Activated naive CD4-positive, alpha-beta T cell treated with anti-CD3 and anti-CD28 coated beads for 36 hours (primary cell): ENCODE measurements at regions not wholly inside any gene's neighbourhood (a gene's known extent, or its start where the extent isn't known, plus 50 kb on each side); places are given as distances from the start of the nearest gene placed in this dataset.

Source experiments
- CTCF ChIA-PET: fragments of 350-600 bp; sonication (Branson Sonifier 250); formaldehyde crosslinking; loops from one replicate; lab custom pipeline; 2021; ENCODE audit warnings: antibody characterized with exemption; lab: Charles Lee
- DNase-seq: peaks from one replicate; pipeline ENCODE4 v3.0.0-alpha.2; 2020
- H3K27ac Mint-ChIP-seq: one replicate; pipeline ENCODE4 v1.8.0; 2021; ENCODE audit warnings: mild to moderate bottlenecking, mixed read lengths
- H3K27me3 Mint-ChIP-seq: one replicate; pipeline ENCODE4 v1.8.0; 2021; ENCODE audit warnings: low read depth, mixed read lengths
- H3K36me3 Mint-ChIP-seq: one replicate; pipeline ENCODE4 v1.8.0; 2021; ENCODE audit warnings: low read depth, mixed read lengths
- H3K4me1 Mint-ChIP-seq: one replicate; pipeline ENCODE4 v1.8.0; 2021; ENCODE audit warnings: low read depth, mixed read lengths
- H3K4me3 Mint-ChIP-seq: one replicate; pipeline ENCODE4 v1.8.0; 2021; ENCODE audit warnings: mild to moderate bottlenecking, moderate library complexity, mixed read lengths
- H3K9me3 Mint-ChIP-seq: one replicate; pipeline ENCODE4 v1.8.0; 2021; ENCODE audit warnings: mixed read lengths
- intact Hi-C: fragments of 100-400 bp; cut with micrococcal nuclease; formaldehyde crosslinking; loops from one replicate; pipeline ENCODE4 v1.15.1; 2023

GRCh38 chr5:38039091-38039490 lies 199.2 kb upstream of the GDNF start:
- no peaks in the 10 kb centered on the region for H3K36me3 Mint-ChIP-seq
- H3K9me3 Mint-ChIP-seq: peaks cover 3% of the 10 kb centered on the region
- intact Hi-C loops: no loop called here
- CTCF ChIA-PET: no interaction called here
- no peak overlapping the region for H3K4me3 Mint-ChIP-seq
- DNase-seq: no peak
- H3K27me3 Mint-ChIP-seq: peaks cover 2% of the 10 kb centered on the region
- H3K4me1 Mint-ChIP-seq: no peaks in the 10 kb centered on the region
- H3K27ac Mint-ChIP-seq: no peak overlapping the region

GRCh38 chr5:38036765-38037164 lies 196.9 kb upstream of the GDNF start:
- H3K27ac Mint-ChIP-seq: no peak overlapping the region
- CTCF ChIA-PET: no interaction called here
- intact Hi-C loops: no loop called here
- no peaks in the 10 kb centered on the region for H3K4me1 Mint-ChIP-seq
- no peak for DNase-seq
- no peaks in the 10 kb centered on the region for H3K36me3 Mint-ChIP-seq
- H3K9me3 Mint-ChIP-seq: peaks cover 3% of the 10 kb centered on the region
- no peak overlapping the region for H3K4me3 Mint-ChIP-seq
- H3K27me3 Mint-ChIP-seq: no peaks in the 10 kb centered on the region

GRCh38 chr5:38032149-38032548 lies 192.3 kb upstream of the GDNF start:
- Mint-ChIP-seq H3K27me3 (no peaks in the 10 kb centered on the region), H3K4me3 (no peak overlapping the region), H3K27ac (no peak overlapping the region), H3K36me3 (no peaks in the 10 kb centered on the region), H3K4me1 (no peaks in the 10 kb centered on the region), H3K9me3 (peaks cover 3% of the 10 kb centered on the region)
- DNase-seq: no peak
- intact Hi-C loops: no loop called here
- CTCF ChIA-PET: no interaction called here

- CTCF ChIA-PET: no interaction called here
- no peak for DNase-seq
- Mint-ChIP-seq H3K36me3 (no peaks in the 10 kb centered on the region), H3K27ac (no peak overlapping the region), H3K4me3 (no peak overlapping the region), H3K9me3 (peaks cover 3% of the 10 kb centered on the region), H3K4me1 (no peaks in the 10 kb centered on the region), H3K27me3 (no peaks in the 10 kb centered on the region)
- intact Hi-C loops: no loop called here
Observed at GRCh38 chr5:38031304-38031703, 191.5 kb upstream of the GDNF start.

GRCh38 chr5:38029397-38030065 lies 189.7 kb upstream of the GDNF start:
- CTCF ChIA-PET: no interaction called here
- Mint-ChIP-seq H3K4me1 (no peaks in the 10 kb centered on the region), H3K27me3 (no peaks in the 10 kb centered on the region), H3K36me3 (no peaks in the 10 kb centered on the region), H3K4me3 (no peak overlapping the region), H3K9me3 (no peaks in the 10 kb centered on the region), H3K27ac (no peak overlapping the region)
- intact Hi-C loops: no loop called here
- no peak for DNase-seq

- Mint-ChIP-seq H3K27me3 (peaks cover 5% of the 10 kb centered on the region), H3K4me3 (no peak overlapping the region), H3K36me3 (no peaks in the 10 kb centered on the region)
Observed at GRCh38 chr5:38023799-38024198, 184.0 kb upstream of the GDNF start.

GRCh38 chr5:38023371-38023770 lies 183.5 kb upstream of the GDNF start:
- intact Hi-C loops: no loop called here
- Mint-ChIP-seq H3K27me3 (peaks cover 5% of the 10 kb centered on the region), H3K27ac (no peak overlapping the region), H3K36me3 (no peaks in the 10 kb centered on the region), H3K4me1 (no peaks in the 10 kb centered on the region), H3K4me3 (no peak overlapping the region), H3K9me3 (no peaks in the 10 kb centered on the region)
- no peak for DNase-seq
- CTCF ChIA-PET: no interaction called here

More at GRCh38 chr5:38023799-38024198, 184.0 kb upstream of the GDNF start:
- intact Hi-C loops: no loop called here
- no peak for DNase-seq
- H3K9me3 Mint-ChIP-seq: no peaks in the 10 kb centered on the region
- H3K27ac Mint-ChIP-seq: no peak overlapping the region
- CTCF ChIA-PET: no interaction called here
- no peaks in the 10 kb centered on the region for H3K4me1 Mint-ChIP-seq

- H3K27ac Mint-ChIP-seq: no peak overlapping the region
- H3K4me1 Mint-ChIP-seq: no peaks in the 10 kb centered on the region
- H3K27me3 Mint-ChIP-seq: peaks cover 5% of the 10 kb centered on the region
- CTCF ChIA-PET: no interaction called here
- no peaks in the 10 kb centered on the region for H3K36me3 Mint-ChIP-seq
- no peaks in the 10 kb centered on the region for H3K9me3 Mint-ChIP-seq
- intact Hi-C loops: no loop called here
- H3K4me3 Mint-ChIP-seq: no peak overlapping the region
- no peak for DNase-seq
Observed at GRCh38 chr5:38022631-38023030, 182.8 kb upstream of the GDNF start.

- Mint-ChIP-seq H3K36me3 (no peaks in the 10 kb centered on the region), H3K4me1 (no peaks in the 10 kb centered on the region), H3K4me3 (no peak overlapping the region), H3K27ac (no peak overlapping the region), H3K27me3 (peaks cover 5% of the 10 kb centered on the region), H3K9me3 (no peaks in the 10 kb centered on the region)
- DNase-seq: no peak
- CTCF ChIA-PET: no interaction called here
- intact Hi-C loops: no loop called here
Observed at GRCh38 chr5:38018016-38018415, 178.2 kb upstream of the GDNF start.

GRCh38 chr5:38013107-38013506 lies 173.3 kb upstream of the GDNF start:
- H3K4me1 Mint-ChIP-seq: no peaks in the 10 kb centered on the region
- CTCF ChIA-PET: no interaction called here
- H3K36me3 Mint-ChIP-seq: no peaks in the 10 kb centered on the region
- H3K27ac Mint-ChIP-seq: no peak overlapping the region
- H3K4me3 Mint-ChIP-seq: no peak overlapping the region
- DNase-seq: no peak
- intact Hi-C loops: no loop called here
- peaks cover 3% of the 10 kb centered on the region for H3K27me3 Mint-ChIP-seq
- no peaks in the 10 kb centered on the region for H3K9me3 Mint-ChIP-seq

- intact Hi-C loops: no loop called here
- DNase-seq: no peak
- CTCF ChIA-PET: no interaction called here
- H3K27me3 Mint-ChIP-seq: peaks cover 3% of the 10 kb centered on the region
- peaks cover 3% of the 10 kb centered on the region for H3K9me3 Mint-ChIP-seq
- no peak overlapping the region for H3K27ac Mint-ChIP-seq
- H3K36me3 Mint-ChIP-seq: no peaks in the 10 kb centered on the region
- no peaks in the 10 kb centered on the region for H3K4me1 Mint-ChIP-seq
- no peak overlapping the region for H3K4me3 Mint-ChIP-seq
Observed at GRCh38 chr5:38011668-38012188, 171.9 kb upstream of the GDNF start.

- DNase-seq: no peak
- CTCF ChIA-PET: no interaction called here
- H3K36me3 Mint-ChIP-seq: no peaks in the 10 kb centered on the region
- no peak overlapping the region for H3K4me3 Mint-ChIP-seq
- intact Hi-C loops: no loop called here
- H3K27ac Mint-ChIP-seq: no peak overlapping the region
- no peaks in the 10 kb centered on the region for H3K4me1 Mint-ChIP-seq
- peaks cover 3% of the 10 kb centered on the region for H3K27me3 Mint-ChIP-seq
- peaks cover 4% of the 10 kb centered on the region for H3K9me3 Mint-ChIP-seq
Observed at GRCh38 chr5:38009749-38010358, 170.0 kb upstream of the GDNF start.

GRCh38 chr5:38008198-38008597 lies 168.4 kb upstream of the GDNF start:
- DNase-seq: no peak
- intact Hi-C loops: no loop called here
- Mint-ChIP-seq H3K27me3 (peaks cover 3% of the 10 kb centered on the region), H3K36me3 (no peaks in the 10 kb centered on the region), H3K4me3 (no peak overlapping the region), H3K9me3 (peaks cover 4% of the 10 kb centered on the region), H3K27ac (no peak overlapping the region), H3K4me1 (no peaks in the 10 kb centered on the region)
- CTCF ChIA-PET: no interaction called here
